ENCODE measurements at regions not wholly inside any gene's neighbourhood (a gene's known extent, or its start where the extent isn't known, plus 50 kb on each side); places are given as distances from the start of the nearest gene placed in this dataset.

DNA sequence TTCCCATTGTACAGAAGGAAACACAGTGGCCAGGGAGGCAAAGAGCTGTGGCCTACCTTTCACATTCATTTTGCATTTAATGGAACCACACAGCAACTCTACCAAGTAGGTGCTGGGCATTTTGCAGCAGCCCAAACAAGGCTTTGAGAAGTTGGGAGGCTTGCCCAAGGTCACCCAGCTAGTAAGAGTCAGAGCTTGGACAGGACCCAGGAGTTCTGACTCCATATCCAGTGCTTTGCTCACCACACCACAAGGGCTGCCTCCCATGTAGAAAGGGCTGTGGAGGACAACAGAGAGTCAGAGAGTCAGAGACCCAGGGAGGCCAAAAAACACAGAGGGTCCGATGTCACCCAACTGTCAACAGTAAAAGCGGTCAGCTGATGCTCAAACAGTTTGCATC is 400.2 kb downstream of the BCL11B start:
- H3K4me3 ChIP-seq (ENCODE audit: low read length), result no peak overlapping the region
- no peak for DNase-seq (ENCODE audit: low read depth)
- TF ChIP-seq CTCF (conservative IDR thresholded peaks at IDR 0.05; ENCODE audit: low read depth, low read length), result no peak

DNA sequence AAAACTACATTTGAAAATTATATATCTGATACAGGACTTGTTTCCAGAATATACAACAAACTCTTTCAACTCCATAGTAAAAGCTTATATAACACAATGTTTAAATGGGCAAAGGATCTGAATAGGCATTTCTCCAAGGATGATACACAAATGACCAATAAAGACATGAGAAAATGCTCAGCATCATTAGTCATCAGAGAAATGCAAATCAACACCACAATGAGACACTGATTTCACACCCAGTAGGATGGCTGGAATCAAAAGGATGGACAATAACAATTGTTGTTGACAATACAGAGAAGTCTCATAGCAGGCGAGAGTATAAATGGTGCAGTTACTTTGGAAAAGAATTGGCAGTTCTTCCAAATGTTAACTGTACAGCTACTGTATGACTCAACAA is 394.9 kb downstream of the BCL11B start:
- H3K4me3 ChIP-seq (ENCODE audit: low read length), result no peak overlapping the region
- no peak for DNase-seq (ENCODE audit: low read depth)
- no peak for TF ChIP-seq CTCF (conservative IDR thresholded peaks at IDR 0.05; ENCODE audit: low read depth, low read length)

DNA sequence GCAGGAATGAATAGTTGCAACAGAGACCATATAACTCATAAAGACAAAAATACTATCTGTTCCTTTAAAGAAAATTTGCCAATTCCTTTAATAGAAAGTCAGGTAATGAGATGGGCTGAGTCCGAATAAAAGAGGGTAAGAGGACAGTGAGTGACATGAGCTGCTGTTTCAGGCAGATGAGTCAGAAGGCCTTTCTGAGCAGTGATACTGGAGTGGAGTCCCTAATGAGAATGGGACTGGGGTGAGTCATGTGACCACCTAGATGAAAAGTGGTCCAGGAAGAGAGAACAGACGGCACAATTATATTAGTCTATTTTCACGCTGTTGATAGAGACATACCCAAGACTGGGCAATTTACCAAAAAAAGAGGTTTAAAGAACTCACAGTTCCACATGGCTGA is 393.7 kb downstream of the BCL11B start:
- TF ChIP-seq CTCF (conservative IDR thresholded peaks at IDR 0.05; ENCODE audit: low read depth, low read length), result no peak
- no peak for DNase-seq (ENCODE audit: low read depth)
- no peak overlapping the region for H3K4me3 ChIP-seq (ENCODE audit: low read length)

DNA sequence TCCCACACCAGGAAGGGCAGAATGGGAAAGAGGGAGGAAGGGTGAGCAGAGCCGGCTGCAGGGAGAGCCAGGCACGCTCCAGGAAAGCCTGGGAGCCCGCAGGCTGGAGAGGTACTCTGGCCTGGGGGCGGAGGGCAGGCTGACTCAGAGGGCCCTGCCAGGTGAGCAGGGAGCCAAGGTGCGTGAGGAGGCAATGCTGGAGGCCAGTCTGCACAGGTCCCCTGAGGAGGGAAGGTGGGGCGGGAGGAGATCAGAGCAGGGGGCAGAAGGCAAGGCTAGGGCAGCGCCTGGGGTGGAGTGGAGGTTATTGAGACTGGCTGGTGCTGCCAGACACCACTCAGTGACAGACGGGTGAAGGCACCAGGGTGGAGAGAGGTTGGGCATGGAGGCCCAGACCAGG is 385.0 kb downstream of the BCL11B start:
- no peak for DNase-seq (ENCODE audit: low read depth)
- TF ChIP-seq CTCF (conservative IDR thresholded peaks at IDR 0.05; ENCODE audit: low read depth, low read length), result no peak

GRCh38 chr14:98888281-98888680 is 383.7 kb downstream of the BCL11B start:
- H3K4me3 ChIP-seq (ENCODE audit: low read length), result no peak overlapping the region
- no peak for TF ChIP-seq CTCF (conservative IDR thresholded peaks at IDR 0.05; ENCODE audit: low read depth, low read length)
- DNase-seq (ENCODE audit: low read depth), result no peak

More for the DNA sequence above, 385.0 kb downstream of the BCL11B start:
- H3K4me3 ChIP-seq (ENCODE audit: low read length), result no peak overlapping the region

DNA sequence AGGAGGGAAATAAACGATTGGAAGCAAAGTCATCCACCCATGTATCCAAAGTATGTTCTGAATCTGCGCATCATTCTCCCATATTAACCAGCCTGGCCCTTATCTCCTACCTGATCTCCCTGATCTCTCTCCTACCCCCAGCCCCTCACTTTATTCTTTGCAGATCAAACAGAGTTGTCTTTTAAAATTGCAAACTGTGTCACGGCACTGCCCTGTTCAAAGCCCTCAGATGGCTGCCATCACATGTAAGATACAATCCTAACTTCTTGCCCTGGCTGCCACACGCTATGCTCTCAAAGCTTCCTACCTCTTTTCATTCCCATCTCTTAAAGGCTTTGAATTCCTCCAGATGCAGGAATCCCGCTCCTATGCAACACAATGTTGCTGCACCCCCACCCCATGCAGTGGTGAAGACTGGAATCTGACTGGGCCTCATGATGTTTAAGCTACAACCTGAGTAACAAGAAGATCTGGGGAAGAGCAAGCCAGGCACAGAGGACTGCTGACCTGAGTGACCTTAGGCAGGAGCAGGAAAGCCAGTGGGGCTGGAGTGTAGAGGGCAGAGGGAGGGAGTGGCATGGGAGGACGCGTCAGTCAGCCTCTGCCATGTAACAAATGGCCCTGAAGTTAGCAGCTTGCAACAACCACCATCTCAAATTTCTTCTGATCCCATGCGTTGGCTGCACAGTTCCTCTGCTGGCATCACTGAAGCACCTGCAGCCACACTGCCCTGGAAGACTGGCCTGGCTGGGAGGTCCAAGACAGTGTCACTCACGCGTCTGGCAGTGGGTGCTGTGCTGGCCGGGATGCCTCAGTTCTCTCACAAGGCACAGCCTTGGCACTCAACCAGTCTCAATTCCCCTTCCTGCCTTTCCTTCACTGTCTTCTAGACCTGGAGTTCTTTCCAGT is 382.8 kb downstream of the BCL11B start:
- H3K4me3 ChIP-seq (ENCODE audit: low read length), result no peak overlapping the region
- no peak for DNase-seq (ENCODE audit: low read depth)

More for the DNA sequence above, 382.8 kb downstream of the BCL11B start:
- no peak for TF ChIP-seq CTCF (conservative IDR thresholded peaks at IDR 0.05; ENCODE audit: low read depth, low read length)

Data from retinal pigment epithelial cell (primary cell).